K562 (cell line): ENCODE measurements at regions not wholly inside any gene's neighbourhood (a gene's known extent, or its start where the extent isn't known, plus 50 kb on each side); places are given as distances from the start of the nearest gene placed in this dataset.

Experiments
- ATAC-seq: fragments of 200-7000 bp; cut with Tn5 transposase; 3 replicates; pipeline ENCODE4 v1.9.1; 2020; ENCODE audit warnings: moderate library complexity
- BruUV-seq: library from RNA; stranded (reverse); fragments of 400-500 nt; replicated peaks from 2 replicates; lab custom pipeline; 2021; lab: Mats Ljungman, UMichigan
- CTCF ChIA-PET: fragments of 300-600 bp; formaldehyde crosslinking; extraction: SDS; loops from one replicate; lab custom pipeline; 2021; ENCODE audit warnings: low intra/inter-chr PET ratio; lab: Yijun Ruan, JAX
- POLR2A ChIA-PET: fragments of 300-600, 350-650 bp; sonication (Branson Sonifier 250); formaldehyde crosslinking; extraction: SDS; loops from one replicate; lab custom pipeline; 2021; ENCODE audit warnings: antibody characterized with exemption, inconsistent platforms; lab: Yijun Ruan, JAX
- DNase-seq, 4 experiments: peaks; one replicate each; pipeline versions ENCODE4 v3.0.0 to v3.0.0-alpha.2; 2011 to 2018; ENCODE audit warnings: low spot score in 3 of 4, mixed read lengths in 3 of 4; ENCODE audit errors: extremely low read depth in 1 of 4
- FAIRE-seq: peaks from 2 replicates; lab custom pipeline; 2011; peaks lifted over from hg19 to GRCh38; lab: Jason Lieb, UNC
- H2AFZ ChIP-seq: 2 replicates; pipeline ENCODE4 v1.6.0; 2011; ENCODE audit warnings: low read depth, low read length, control low read depth, inconsistent platforms
- H3K27ac ChIP-seq: fragments of 200-600 bp; 3 replicates; pipeline ENCODE4 v1.8.0; 2011; ENCODE audit warnings: low read depth, mild to moderate bottlenecking, control low read depth, inconsistent platforms, low read length, moderate library complexity, mixed read lengths; ENCODE audit errors: extremely low read depth
- H3K27me3 ChIP-seq, 2 experiments: fragments of 300-600 bp in 1 of 2; 2 replicates in 1 of 2; 3 replicates in 1 of 2; pipeline versions ENCODE4 v1.6.0 to v1.8.0; 2011; ENCODE audit warnings: inconsistent platforms in 2 of 2, low read length in 2 of 2, mild to moderate bottlenecking in 1 of 2, mixed read lengths in 1 of 2, moderate library complexity in 1 of 2; ENCODE audit not compliant: control insufficient read depth in 2 of 2, insufficient read depth in 2 of 2
- H3K36me3 ChIP-seq: fragments of 300-600 bp; 3 replicates; pipeline ENCODE4 v1.8.0; 2011; ENCODE audit warnings: mild to moderate bottlenecking, low read length, inconsistent platforms; ENCODE audit not compliant: control insufficient read depth, insufficient read depth
- H3K4me1 ChIP-seq, 2 experiments: fragments of 200-600 bp in 1 of 2; replicated peaks in 1 of 2; 2 replicates in 1 of 2; 3 replicates in 1 of 2; pipeline versions ENCODE4 v1.5.1 to v1.8.0; 2011; ENCODE audit warnings: inconsistent platforms in 2 of 2, low read length in 2 of 2, mild to moderate bottlenecking in 1 of 2, mixed read lengths in 1 of 2, moderate library complexity in 1 of 2; ENCODE audit not compliant: control insufficient read depth in 2 of 2, insufficient read depth in 2 of 2
- H3K4me2 ChIP-seq: 2 replicates; pipeline ENCODE4 v1.6.1; 2011; ENCODE audit warnings: low read length, control low read depth, inconsistent platforms, mixed read lengths; ENCODE audit not compliant: insufficient read depth
- H3K4me3 ChIP-seq: fragments of 200-600 bp; sonication (generic), shearing (Covaris generic); 2 replicates; pipeline ENCODE4 v1.5.1; 2016; ENCODE audit warnings: control low read depth, inconsistent platforms
- H3K79me2 ChIP-seq: fragments of 200-600 bp; 3 replicates; pipeline ENCODE4 v1.8.0; 2011; ENCODE audit warnings: low read length, inconsistent platforms; ENCODE audit not compliant: control insufficient read depth, insufficient read depth
- H3K9ac ChIP-seq, 2 experiments: 2 replicates each; pipeline versions ENCODE4 v1.6.0 to v1.6.1; 2011; ENCODE audit warnings: low read depth in 2 of 2, low read length in 2 of 2, control low read depth in 1 of 2, inconsistent platforms in 1 of 2, mild to moderate bottlenecking in 1 of 2, mixed read lengths in 1 of 2; ENCODE audit not compliant: insufficient read depth in 1 of 2
- H3K9me1 ChIP-seq: one replicate; pipeline ENCODE4 v1.6.0; 2011; ENCODE audit warnings: inconsistent platforms, mild to moderate bottlenecking, low read length, moderate library complexity; ENCODE audit not compliant: control insufficient read depth, insufficient read depth
- H3K9me3 ChIP-seq: replicated peaks from 2 replicates; pipeline ENCODE4 v1.5.1; 2011; ENCODE audit warnings: low read depth, low read length, inconsistent platforms; ENCODE audit not compliant: control insufficient read depth, insufficient read depth
- H4K20me1 ChIP-seq: replicated peaks from 2 replicates; pipeline ENCODE4 v1.6.1; 2011; ENCODE audit warnings: low read length, inconsistent platforms, mixed read lengths; ENCODE audit not compliant: control insufficient read depth, insufficient read depth
- CBFA2T3 ChIP-seq: fragments of 450-650 bp; IDR thresholded peaks from 2 replicates; pipeline ENCODE4 v1.6.1; 2017
- CCAR2 ChIP-seq: fragments of 200-400 bp; formaldehyde crosslinking; IDR thresholded peaks from 2 replicates; pipeline ENCODE4 v1.6.1; 2017; ENCODE audit warnings: mild to moderate bottlenecking, low read depth, low read length
- CREB1 ChIP-seq, 2 experiments: sonication (generic) in 1 of 2; formaldehyde crosslinking in 1 of 2; IDR thresholded peaks; 2 replicates each; pipeline versions ENCODE4 v1.6.1 to v1.8.0; 2012 to 2022; ENCODE audit warnings: inconsistent platforms in 1 of 2, mild to moderate bottlenecking in 1 of 2, missing genetic modification reagents in 1 of 2, moderate library complexity in 1 of 2
- E2F3 ChIP-seq: fragments of 250-450 bp; sonication (Bioruptor Pico); IDR thresholded peaks from 2 replicates; pipeline ENCODE4 v1.4.0; 2020; ENCODE audit warnings: mild to moderate bottlenecking
- ELF4 ChIP-seq: fragments of 450-650 bp; formaldehyde crosslinking; IDR thresholded peaks from 2 replicates; pipeline ENCODE4 v1.4.0; 2022; ENCODE audit warnings: missing genetic modification characterization
- ERF ChIP-seq: fragments of 450-650 bp; formaldehyde crosslinking; IDR thresholded peaks from 2 replicates; pipeline ENCODE4 v1.4.0; 2020; ENCODE audit warnings: mild to moderate bottlenecking, mixed read lengths
- MEIS2 ChIP-seq: fragments of 450-650 bp; IDR thresholded peaks from 2 replicates; pipeline ENCODE4 v1.6.1; 2014; ENCODE audit warnings: mild to moderate bottlenecking; ENCODE audit not compliant: partially characterized antibody
- RBM14 ChIP-seq: fragments of 200-400 bp; formaldehyde crosslinking; IDR thresholded peaks from 2 replicates; pipeline ENCODE4 v1.6.1; 2018; ENCODE audit warnings: low read depth, mild to moderate bottlenecking, low read length, moderate library complexity, borderline replicate concordance; ENCODE audit not compliant: insufficient read depth
- SRSF1 ChIP-seq: fragments of 200-400 bp; formaldehyde crosslinking; IDR thresholded peaks from 2 replicates; pipeline ENCODE4 v1.6.1; 2017; ENCODE audit warnings: mild to moderate bottlenecking, low read depth, low read length, moderate library complexity
- STAT5A ChIP-seq: IDR thresholded peaks from 2 replicates; pipeline ENCODE4 v1.6.1; 2012; ENCODE audit warnings: low read length, inconsistent platforms, borderline replicate concordance
- TBP ChIP-seq: optimal IDR thresholded peaks from 2 replicates; pipeline ENCODE3; 2011; ENCODE audit warnings: low read depth, low read length, improper control_type of control experiment
- U2AF1 ChIP-seq: fragments of 200-400 bp; formaldehyde crosslinking; optimal IDR thresholded peaks from 2 replicates; pipeline ENCODE3; 2017; ENCODE audit warnings: mild to moderate bottlenecking, low read depth, low read length, moderate library complexity
- ZNF707 ChIP-seq: fragments of 250-450 bp; sonication (Bioruptor Pico); conservative IDR thresholded peaks from 2 replicates; pipeline ENCODE4 v1.8.0; 2022; ENCODE audit warnings: inconsistent platforms, mild to moderate bottlenecking, moderate library complexity
- ZSCAN29 ChIP-seq: fragments of 450-650 bp; IDR thresholded peaks from 2 replicates; pipeline ENCODE4 v1.6.1; 2017
- WGBS: fragments of 100-300 bp; shearing (Covaris generic); methylation state at CpG from one replicate; pipeline ENCODE4 v1.1.6; 2016; ENCODE audit warnings: low coverage, mixed read lengths; ENCODE audit not compliant: insufficient coverage; ENCODE audit errors: missing lambda C conversion rate; 5-methylcytosine and 5-hydroxymethylcytosine counted together
- in situ Hi-C: fragments of 300-500 bp; cut with MboI; formaldehyde crosslinking; loops from 4 replicates; pipeline ENCODE4 v1.15.0; 2018; ENCODE audit warnings: inconsistent platforms, mixed read lengths
- intact Hi-C: fragments of 100-400 bp; cut with micrococcal nuclease; formaldehyde crosslinking; loops from 2 replicates; pipeline ENCODE4 v1.14.2; 2022
- TF ChIP-seq, protein P1 (sequence below), 2 experiments: fragments of 450-650 bp; IDR thresholded peaks; 2 replicates each; pipeline ENCODE4 v1.6.1; 2016
- TF ChIP-seq, protein P2 (sequence below): fragments of 450-650 bp; conservative IDR thresholded peaks from 2 replicates; pipeline ENCODE4 v1.6.1; 2016; ENCODE audit warnings: missing genetic modification characterization, low read depth, mild to moderate bottlenecking, missing compliant biosample characterization, moderate library complexity
- TF ChIP-seq, protein P3 (sequence below): fragments of 250-450 bp; sonication (Bioruptor Pico); IDR thresholded peaks from 2 replicates; pipeline ENCODE4 v1.4.0; 2020; ENCODE audit warnings: mild to moderate bottlenecking, moderate library complexity, borderline replicate concordance

DNA sequence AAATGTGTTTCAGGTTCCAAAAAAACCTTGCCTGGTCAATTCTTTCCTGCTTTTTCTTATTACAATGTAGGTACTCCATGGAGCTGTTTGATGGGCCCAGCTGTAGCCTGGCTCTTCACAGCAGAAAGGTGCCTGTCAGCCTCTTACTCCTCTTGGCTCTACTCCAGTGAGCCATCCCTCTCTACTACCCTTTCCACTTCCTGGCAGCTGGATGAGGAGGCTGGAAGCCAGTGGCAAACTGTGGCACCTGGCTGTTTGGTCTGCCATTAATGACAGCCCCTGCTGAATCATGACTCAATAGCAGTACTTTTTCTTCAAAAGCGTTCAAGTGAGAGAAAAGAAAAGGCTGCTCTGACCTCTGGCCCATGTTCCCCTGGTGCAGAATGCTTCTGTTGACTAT, 618.1 kb downstream of the PYDC2 start:
- no peak for DNase-seq
- H3K27me3 ChIP-seq, result no peaks in the 10 kb centered on the region
- intact Hi-C loops (no loop called here), in situ Hi-C loops (no loop called here)
- H2AFZ ChIP-seq, result no peak overlapping the region
- no peak overlapping the region for H3K27ac ChIP-seq
- ChIA-PET CTCF (no interaction called here), POLR2A (no interaction called here)
- no peaks in the 10 kb centered on the region for H3K36me3 ChIP-seq
- WGBS, result 13% methylated on average over 1 of the region's 1 CpG
- no peaks in the 10 kb centered on the region for H3K9me3 ChIP-seq
- no peak overlapping the region for H3K4me3 ChIP-seq
- no peaks in the 10 kb centered on the region for H3K4me1 ChIP-seq
- no peak overlapping the region for H3K4me2 ChIP-seq
- no peaks in the 10 kb centered on the region for H4K20me1 ChIP-seq
- ATAC-seq, result no peak
- H3K9ac ChIP-seq, result no peak overlapping the region
- no peak for FAIRE-seq
- H3K9me1 ChIP-seq, result no peaks in the 10 kb centered on the region
- TF ChIP-seq E2F3 (CRISPR knock-in tag) (no peak), ELF4 (CRISPR knock-in tag) (no peak), CCAR2 (no peak), CREB1 (IDR thresholded peaks at IDR 0.05) (no peak), CREB1 (CRISPR knock-in tag; IDR thresholded peaks at IDR 0.05) (no peak), ZSCAN29 (no peak), ERF (no peak), MEIS2 (no peak), U2AF1 (no peak), TBP (no peak), ZNF707 (CRISPR knock-in tag) (no peak), SRSF1 (no peak), STAT5A (no peak), CBFA2T3 (no peak), RBM14 (no peak)
- TF ChIP-seq, protein P1, sequence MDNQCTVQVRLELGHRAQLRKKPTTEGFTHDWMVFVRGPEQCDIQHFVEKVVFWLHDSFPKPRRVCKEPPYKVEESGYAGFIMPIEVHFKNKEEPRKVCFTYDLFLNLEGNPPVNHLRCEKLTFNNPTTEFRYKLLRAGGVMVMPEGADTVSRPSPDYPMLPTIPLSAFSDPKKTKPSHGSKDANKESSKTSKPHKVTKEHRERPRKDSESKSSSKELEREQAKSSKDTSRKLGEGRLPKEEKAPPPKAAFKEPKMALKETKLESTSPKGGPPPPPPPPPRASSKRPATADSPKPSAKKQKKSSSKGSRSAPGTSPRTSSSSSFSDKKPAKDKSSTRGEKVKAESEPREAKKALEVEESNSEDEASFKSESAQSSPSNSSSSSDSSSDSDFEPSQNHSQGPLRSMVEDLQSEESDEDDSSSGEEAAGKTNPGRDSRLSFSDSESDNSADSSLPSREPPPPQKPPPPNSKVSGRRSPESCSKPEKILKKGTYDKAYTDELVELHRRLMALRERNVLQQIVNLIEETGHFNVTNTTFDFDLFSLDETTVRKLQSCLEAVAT (IDR thresholded peaks at IDR 0.05), result no peak
- TF ChIP-seq, protein P2, sequence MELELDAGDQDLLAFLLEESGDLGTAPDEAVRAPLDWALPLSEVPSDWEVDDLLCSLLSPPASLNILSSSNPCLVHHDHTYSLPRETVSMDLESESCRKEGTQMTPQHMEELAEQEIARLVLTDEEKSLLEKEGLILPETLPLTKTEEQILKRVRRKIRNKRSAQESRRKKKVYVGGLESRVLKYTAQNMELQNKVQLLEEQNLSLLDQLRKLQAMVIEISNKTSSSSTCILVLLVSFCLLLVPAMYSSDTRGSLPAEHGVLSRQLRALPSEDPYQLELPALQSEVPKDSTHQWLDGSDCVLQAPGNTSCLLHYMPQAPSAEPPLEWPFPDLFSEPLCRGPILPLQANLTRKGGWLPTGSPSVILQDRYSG (tag), result no peak
- TF ChIP-seq, protein P3, sequence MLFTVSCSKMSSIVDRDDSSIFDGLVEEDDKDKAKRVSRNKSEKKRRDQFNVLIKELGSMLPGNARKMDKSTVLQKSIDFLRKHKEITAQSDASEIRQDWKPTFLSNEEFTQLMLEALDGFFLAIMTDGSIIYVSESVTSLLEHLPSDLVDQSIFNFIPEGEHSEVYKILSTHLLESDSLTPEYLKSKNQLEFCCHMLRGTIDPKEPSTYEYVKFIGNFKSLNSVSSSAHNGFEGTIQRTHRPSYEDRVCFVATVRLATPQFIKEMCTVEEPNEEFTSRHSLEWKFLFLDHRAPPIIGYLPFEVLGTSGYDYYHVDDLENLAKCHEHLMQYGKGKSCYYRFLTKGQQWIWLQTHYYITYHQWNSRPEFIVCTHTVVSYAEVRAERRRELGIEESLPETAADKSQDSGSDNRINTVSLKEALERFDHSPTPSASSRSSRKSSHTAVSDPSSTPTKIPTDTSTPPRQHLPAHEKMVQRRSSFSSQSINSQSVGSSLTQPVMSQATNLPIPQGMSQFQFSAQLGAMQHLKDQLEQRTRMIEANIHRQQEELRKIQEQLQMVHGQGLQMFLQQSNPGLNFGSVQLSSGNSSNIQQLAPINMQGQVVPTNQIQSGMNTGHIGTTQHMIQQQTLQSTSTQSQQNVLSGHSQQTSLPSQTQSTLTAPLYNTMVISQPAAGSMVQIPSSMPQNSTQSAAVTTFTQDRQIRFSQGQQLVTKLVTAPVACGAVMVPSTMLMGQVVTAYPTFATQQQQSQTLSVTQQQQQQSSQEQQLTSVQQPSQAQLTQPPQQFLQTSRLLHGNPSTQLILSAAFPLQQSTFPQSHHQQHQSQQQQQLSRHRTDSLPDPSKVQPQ (CRISPR knock-in tag), result no peak
- H3K79me2 ChIP-seq, result no peaks in the 10 kb centered on the region
- BruUV-seq, result no TSS peak
